K562 (cell line): ENCODE measurements at regions not wholly inside any gene's neighbourhood (a gene's known extent, or its start where the extent isn't known, plus 50 kb on each side); places are given as distances from the start of the nearest gene placed in this dataset.

Source experiments
- ATAC-seq: fragments of 200-7000 bp; cut with Tn5 transposase; 3 replicates; pipeline ENCODE4 v1.9.1; 2020; ENCODE audit warnings: moderate library complexity
- BruUV-seq: library from RNA; stranded (reverse); fragments of 400-500 nt; replicated peaks from 2 replicates; lab custom pipeline; 2021; lab: Mats Ljungman, UMichigan
- CTCF ChIA-PET: fragments of 300-600 bp; formaldehyde crosslinking; extraction: SDS; loops from one replicate; lab custom pipeline; 2021; ENCODE audit warnings: low intra/inter-chr PET ratio; lab: Yijun Ruan, JAX
- POLR2A ChIA-PET: fragments of 300-600, 350-650 bp; sonication (Branson Sonifier 250); formaldehyde crosslinking; extraction: SDS; loops from one replicate; lab custom pipeline; 2021; ENCODE audit warnings: antibody characterized with exemption, inconsistent platforms; lab: Yijun Ruan, JAX
- DNase-seq, 4 experiments: peaks; one replicate each; pipeline versions ENCODE4 v3.0.0 to v3.0.0-alpha.2; 2011 to 2018; ENCODE audit warnings: low spot score in 3 of 4, mixed read lengths in 3 of 4; ENCODE audit errors: extremely low read depth in 1 of 4
- FAIRE-seq: peaks from 2 replicates; lab custom pipeline; 2011; peaks lifted over from hg19 to GRCh38; lab: Jason Lieb, UNC
- H2AFZ ChIP-seq: 2 replicates; pipeline ENCODE4 v1.6.0; 2011; ENCODE audit warnings: low read depth, low read length, control low read depth, inconsistent platforms
- H3K27ac ChIP-seq: fragments of 200-600 bp; 3 replicates; pipeline ENCODE4 v1.8.0; 2011; ENCODE audit warnings: low read depth, mild to moderate bottlenecking, control low read depth, inconsistent platforms, low read length, moderate library complexity, mixed read lengths; ENCODE audit errors: extremely low read depth
- H3K27me3 ChIP-seq, 2 experiments: fragments of 300-600 bp in 1 of 2; 2 replicates in 1 of 2; 3 replicates in 1 of 2; pipeline versions ENCODE4 v1.6.0 to v1.8.0; 2011; ENCODE audit warnings: inconsistent platforms in 2 of 2, low read length in 2 of 2, mild to moderate bottlenecking in 1 of 2, mixed read lengths in 1 of 2, moderate library complexity in 1 of 2; ENCODE audit not compliant: control insufficient read depth in 2 of 2, insufficient read depth in 2 of 2
- H3K36me3 ChIP-seq: fragments of 300-600 bp; 3 replicates; pipeline ENCODE4 v1.8.0; 2011; ENCODE audit warnings: mild to moderate bottlenecking, low read length, inconsistent platforms; ENCODE audit not compliant: control insufficient read depth, insufficient read depth
- H3K4me1 ChIP-seq, 2 experiments: fragments of 200-600 bp in 1 of 2; replicated peaks in 1 of 2; 2 replicates in 1 of 2; 3 replicates in 1 of 2; pipeline versions ENCODE4 v1.5.1 to v1.8.0; 2011; ENCODE audit warnings: inconsistent platforms in 2 of 2, low read length in 2 of 2, mild to moderate bottlenecking in 1 of 2, mixed read lengths in 1 of 2, moderate library complexity in 1 of 2; ENCODE audit not compliant: control insufficient read depth in 2 of 2, insufficient read depth in 2 of 2
- H3K4me2 ChIP-seq: 2 replicates; pipeline ENCODE4 v1.6.1; 2011; ENCODE audit warnings: low read length, control low read depth, inconsistent platforms, mixed read lengths; ENCODE audit not compliant: insufficient read depth
- H3K4me3 ChIP-seq: fragments of 200-600 bp; sonication (generic), shearing (Covaris generic); 2 replicates; pipeline ENCODE4 v1.5.1; 2016; ENCODE audit warnings: control low read depth, inconsistent platforms
- H3K79me2 ChIP-seq: fragments of 200-600 bp; 3 replicates; pipeline ENCODE4 v1.8.0; 2011; ENCODE audit warnings: low read length, inconsistent platforms; ENCODE audit not compliant: control insufficient read depth, insufficient read depth
- H3K9ac ChIP-seq, 2 experiments: 2 replicates each; pipeline versions ENCODE4 v1.6.0 to v1.6.1; 2011; ENCODE audit warnings: low read depth in 2 of 2, low read length in 2 of 2, control low read depth in 1 of 2, inconsistent platforms in 1 of 2, mild to moderate bottlenecking in 1 of 2, mixed read lengths in 1 of 2; ENCODE audit not compliant: insufficient read depth in 1 of 2
- H3K9me1 ChIP-seq: one replicate; pipeline ENCODE4 v1.6.0; 2011; ENCODE audit warnings: inconsistent platforms, mild to moderate bottlenecking, low read length, moderate library complexity; ENCODE audit not compliant: control insufficient read depth, insufficient read depth
- H3K9me3 ChIP-seq: replicated peaks from 2 replicates; pipeline ENCODE4 v1.5.1; 2011; ENCODE audit warnings: low read depth, low read length, inconsistent platforms; ENCODE audit not compliant: control insufficient read depth, insufficient read depth
- H4K20me1 ChIP-seq: replicated peaks from 2 replicates; pipeline ENCODE4 v1.6.1; 2011; ENCODE audit warnings: low read length, inconsistent platforms, mixed read lengths; ENCODE audit not compliant: control insufficient read depth, insufficient read depth
- SREBF2 ChIP-seq: sonication (generic); formaldehyde crosslinking; IDR thresholded peaks from 2 replicates; pipeline ENCODE4 v1.4.0; 2020; ENCODE audit warnings: mild to moderate bottlenecking, missing genetic modification reagents
- TFE3 ChIP-seq: fragments of 450-650 bp; formaldehyde crosslinking; IDR thresholded peaks from 2 replicates; pipeline ENCODE4 v1.4.0; 2020; ENCODE audit warnings: mild to moderate bottlenecking, mixed read lengths
- ZNF592 ChIP-seq: fragments of 450-650 bp; IDR thresholded peaks from 2 replicates; pipeline ENCODE4 v1.6.1; 2017; ENCODE audit warnings: antibody characterized with exemption, mild to moderate bottlenecking
- WGBS: fragments of 100-300 bp; shearing (Covaris generic); methylation state at CpG from one replicate; pipeline ENCODE4 v1.1.6; 2016; ENCODE audit warnings: low coverage, mixed read lengths; ENCODE audit not compliant: insufficient coverage; ENCODE audit errors: missing lambda C conversion rate; 5-methylcytosine and 5-hydroxymethylcytosine counted together
- in situ Hi-C: fragments of 300-500 bp; cut with MboI; formaldehyde crosslinking; loops from 4 replicates; pipeline ENCODE4 v1.15.0; 2018; ENCODE audit warnings: inconsistent platforms, mixed read lengths
- intact Hi-C: fragments of 100-400 bp; cut with micrococcal nuclease; formaldehyde crosslinking; loops from 2 replicates; pipeline ENCODE4 v1.14.2; 2022

GRCh38 chr7:67604461-67605386 lies 608.1 kb downstream of the TYW1 start:
- no peak for TF ChIP-seq SREBF2 (CRISPR knock-in tag)
- TF ChIP-seq TFE3 (CRISPR knock-in tag), result peak; percentile 31; the same call in 1 of the 2 replicates
- TF ChIP-seq ZNF592, result no peak
- CTCF ChIA-PET, result no interaction called here
- H3K27ac ChIP-seq, result no peak overlapping the region
- in situ Hi-C loops (no loop called here), intact Hi-C loops (no loop called here)
- no TSS peak for BruUV-seq
- no peak for ATAC-seq
- no peak overlapping the region for H3K9ac ChIP-seq
- 0% methylated on average over 2 of the region's 2 CpGs for whole genome bisulfite sequencing
- DNase-seq, result no peak
- no peaks in the 10 kb centered on the region for H3K9me1 ChIP-seq
- no peak overlapping the region for H2AFZ ChIP-seq
- no peaks in the 10 kb centered on the region for H4K20me1 ChIP-seq
- H3K36me3 ChIP-seq, result no peaks in the 10 kb centered on the region
- no peaks in the 10 kb centered on the region for H3K79me2 ChIP-seq
- no peaks in the 10 kb centered on the region for H3K9me3 ChIP-seq
- H3K4me2 ChIP-seq, result no peak overlapping the region
- no peaks in the 10 kb centered on the region for H3K4me1 ChIP-seq
- no peak overlapping the region for H3K4me3 ChIP-seq
- H3K27me3 ChIP-seq, result peaks cover 5 to 8% of the 10 kb centered on the region in 2 experiments; a peak in 2 of 5 replicates
- no peak for FAIRE-seq
- POLR2A ChIA-PET, result interaction anchor here (0.9 kb wide), 1 partner anchor 13 kb away, joined by 3 read pairs; no protein-coding TSS in a partner anchor
